Duodenal mucosa (tissue), 2 donors: ENCODE measurements at regions not wholly inside any gene's neighbourhood (a gene's known extent, or its start where the extent isn't known, plus 50 kb on each side); places are given as distances from the start of the nearest gene placed in this dataset.

Experiments used
- H3K27ac ChIP-seq: one replicate; pipeline ENCODE4 v1.7.0; 2013; ENCODE audit warnings: low read depth, low read length
- H3K27me3 ChIP-seq, 2 donors: one replicate each; pipeline ENCODE4 v1.7.0; 2013; ENCODE audit warnings: low read length in 2 of 2, control low read depth in 1 of 2; ENCODE audit not compliant: insufficient read depth in 2 of 2, control insufficient read depth in 1 of 2
- H3K36me3 ChIP-seq, 2 donors: one replicate each; pipeline ENCODE4 v1.7.0; 2013; ENCODE audit warnings: low read length in 2 of 2, control low read depth in 1 of 2; ENCODE audit not compliant: insufficient read depth in 2 of 2, control insufficient read depth in 1 of 2
- H3K4me1 ChIP-seq, 2 donors: one replicate each; pipeline ENCODE4 v1.7.0; 2013; ENCODE audit warnings: low read length in 2 of 2, control low read depth in 1 of 2; ENCODE audit not compliant: insufficient read depth in 2 of 2, control insufficient read depth in 1 of 2
- H3K4me3 ChIP-seq, 2 donors: one replicate each; pipeline ENCODE4 v1.7.0; 2013; ENCODE audit warnings: low read length in 2 of 2, low read depth in 1 of 2
- H3K9ac ChIP-seq, 2 donors: one replicate each; pipeline ENCODE4 v1.7.0; 2013; ENCODE audit warnings: low read length in 2 of 2, low read depth in 1 of 2
- H3K9me3 ChIP-seq, 2 donors: one replicate each; pipeline ENCODE4 v1.7.0; 2013; ENCODE audit warnings: low read length in 2 of 2, control low read depth in 1 of 2; ENCODE audit not compliant: control insufficient read depth in 1 of 2

GRCh38 chr6:104019075-104019753, 840.5 kb downstream of the HACE1 start:
- Histone ChIP-seq H3K36me3 (no peaks in the 10 kb centered on the region), H3K27ac (no peak overlapping the region)

GRCh38 chr6:104017410-104018381, 842.0 kb downstream of the HACE1 start:
- no peak overlapping the region for H3K9ac ChIP-seq
- H3K36me3 ChIP-seq, result no peaks in the 10 kb centered on the region
- no peaks in the 10 kb centered on the region for H3K27me3 ChIP-seq
- H3K4me1 ChIP-seq, result no peaks in the 10 kb centered on the region
- no peak overlapping the region for H3K4me3 ChIP-seq
- H3K9me3 ChIP-seq, result no peaks in the 10 kb centered on the region
- H3K27ac ChIP-seq, result no peak overlapping the region

More at GRCh38 chr6:104019075-104019753, 840.5 kb downstream of the HACE1 start:
- Histone ChIP-seq H3K9me3 (no peaks in the 10 kb centered on the region), H3K27me3 (no peaks in the 10 kb centered on the region), H3K9ac (no peak overlapping the region), H3K4me3 (no peak overlapping the region), H3K4me1 (no peaks in the 10 kb centered on the region)

GRCh38 chr6:104014163-104014959, 845.4 kb downstream of the HACE1 start:
- Histone ChIP-seq H3K9me3 (no peaks in the 10 kb centered on the region), H3K4me1 (no peaks in the 10 kb centered on the region), H3K4me3 (no peak overlapping the region), H3K36me3 (no peaks in the 10 kb centered on the region), H3K27ac (no peak overlapping the region), H3K27me3 (no peaks in the 10 kb centered on the region), H3K9ac (no peak overlapping the region)

- H3K27ac ChIP-seq, result no peak overlapping the region
- no peaks in the 10 kb centered on the region for H3K9me3 ChIP-seq
- H3K4me1 ChIP-seq, result no peaks in the 10 kb centered on the region
- no peak overlapping the region for H3K4me3 ChIP-seq
- H3K27me3 ChIP-seq, result no peaks in the 10 kb centered on the region
- H3K36me3 ChIP-seq, result no peaks in the 10 kb centered on the region
- H3K9ac ChIP-seq, result no peak overlapping the region
Measured at GRCh38 chr6:104013312-104013971, 846.3 kb downstream of the HACE1 start.

- Histone ChIP-seq H3K27me3 (no peaks in the 10 kb centered on the region), H3K4me1 (no peaks in the 10 kb centered on the region), H3K4me3 (no peak overlapping the region), H3K27ac (no peak overlapping the region), H3K36me3 (no peaks in the 10 kb centered on the region), H3K9me3 (no peaks in the 10 kb centered on the region), H3K9ac (no peak overlapping the region)
Measured at GRCh38 chr6:104010897-104011296, 848.8 kb downstream of the HACE1 start.

GRCh38 chr6:104003803-104004516, 855.8 kb downstream of the HACE1 start:
- no peak overlapping the region for H3K9ac ChIP-seq
- H3K36me3 ChIP-seq, result no peaks in the 10 kb centered on the region
- H3K27ac ChIP-seq, result no peak overlapping the region
- H3K9me3 ChIP-seq, result no peaks in the 10 kb centered on the region
- no peaks in the 10 kb centered on the region for H3K4me1 ChIP-seq
- no peaks in the 10 kb centered on the region for H3K27me3 ChIP-seq
- H3K4me3 ChIP-seq, result no peak overlapping the region

GRCh38 chr6:103995571-103995970, 864.1 kb downstream of the HACE1 start:
- Histone ChIP-seq H3K36me3 (no peaks in the 10 kb centered on the region), H3K4me1 (no peaks in the 10 kb centered on the region), H3K9ac (no peak overlapping the region), H3K27me3 (no peaks in the 10 kb centered on the region), H3K27ac (no peak overlapping the region), H3K9me3 (no peaks in the 10 kb centered on the region), H3K4me3 (no peak overlapping the region)

- peaks cover 0 to 5% of the 10 kb centered on the region in 2 donors for H3K9me3 ChIP-seq
- no peak overlapping the region for H3K4me3 ChIP-seq
- no peak overlapping the region for H3K9ac ChIP-seq
- H3K27me3 ChIP-seq, result no peaks in the 10 kb centered on the region
- no peaks in the 10 kb centered on the region for H3K36me3 ChIP-seq
- H3K27ac ChIP-seq, result no peak overlapping the region
- H3K4me1 ChIP-seq, result no peaks in the 10 kb centered on the region
Measured at GRCh38 chr6:103983860-103984259, 875.9 kb downstream of the HACE1 start.

GRCh38 chr6:103983011-103983410, 876.7 kb downstream of the HACE1 start:
- H3K4me3 ChIP-seq, result no peak overlapping the region
- no peak overlapping the region for H3K9ac ChIP-seq
- no peak overlapping the region for H3K27ac ChIP-seq
- no peaks in the 10 kb centered on the region for H3K4me1 ChIP-seq
- H3K9me3 ChIP-seq, result peaks cover 0 to 5% of the 10 kb centered on the region in 2 donors
- no peaks in the 10 kb centered on the region for H3K27me3 ChIP-seq
- no peaks in the 10 kb centered on the region for H3K36me3 ChIP-seq
